ENCODE measurements at regions not wholly inside any gene's neighbourhood (a gene's known extent, or its start where the extent isn't known, plus 50 kb on each side); places are given as distances from the start of the nearest gene placed in this dataset.

GRCh38 chr13:110028311-110028710, 241.9 kb upstream of the IRS2 start:
- in situ Hi-C loops (cut with MboI; ENCODE audit: low pct_unique_long_range_greater_than_20kb, low sequenced_read_pairs, unreplicated experiment), result no loop called here
- TF ChIP-seq CTCF (IDR thresholded peaks at IDR 0.05; ENCODE audit: extremely low read depth, insufficient read depth, missing control alignments), result no peak
- DNase-seq (ENCODE audit: low spot score), result no peak

GRCh38 chr13:110027470-110028240, 241.3 kb upstream of the IRS2 start:
- no peak for TF ChIP-seq CTCF (IDR thresholded peaks at IDR 0.05; ENCODE audit: extremely low read depth, insufficient read depth, missing control alignments)
- in situ Hi-C loops (cut with MboI; ENCODE audit: low pct_unique_long_range_greater_than_20kb, low sequenced_read_pairs, unreplicated experiment), result no loop called here
- no peak for DNase-seq (ENCODE audit: low spot score)

GRCh38 chr13:110024645-110024980, 238.2 kb upstream of the IRS2 start:
- DNase-seq (ENCODE audit: low spot score), result no peak
- in situ Hi-C loops (cut with MboI; ENCODE audit: low pct_unique_long_range_greater_than_20kb, low sequenced_read_pairs, unreplicated experiment), result no loop called here
- no peak for TF ChIP-seq CTCF (IDR thresholded peaks at IDR 0.05; ENCODE audit: extremely low read depth, insufficient read depth, missing control alignments)

GRCh38 chr13:110023729-110024644, 237.6 kb upstream of the IRS2 start:
- TF ChIP-seq CTCF (IDR thresholded peaks at IDR 0.05; ENCODE audit: extremely low read depth, insufficient read depth, missing control alignments), result no peak
- in situ Hi-C loops (cut with MboI; ENCODE audit: low pct_unique_long_range_greater_than_20kb, low sequenced_read_pairs, unreplicated experiment), result no loop called here
- DNase-seq (ENCODE audit: low spot score), result no peak

- TF ChIP-seq CTCF (IDR thresholded peaks at IDR 0.05; ENCODE audit: extremely low read depth, insufficient read depth, missing control alignments), result no peak
- in situ Hi-C loops (cut with MboI; ENCODE audit: low pct_unique_long_range_greater_than_20kb, low sequenced_read_pairs, unreplicated experiment), result no loop called here
- no peak for DNase-seq (ENCODE audit: low spot score)
These were observed 231.6 kb upstream of the IRS2 start for GRCh38 chr13:110018009-110018408.

- in situ Hi-C loops (cut with MboI; ENCODE audit: low pct_unique_long_range_greater_than_20kb, low sequenced_read_pairs, unreplicated experiment), result no loop called here
- DNase-seq (ENCODE audit: low spot score), result no peak
- TF ChIP-seq CTCF (IDR thresholded peaks at IDR 0.05; ENCODE audit: extremely low read depth, insufficient read depth, missing control alignments), result no peak
These were observed 231.0 kb upstream of the IRS2 start for GRCh38 chr13:110017379-110017778.

All from GM13977 (cell line).